ENCODE measurements at regions not wholly inside any gene's neighbourhood (a gene's known extent, or its start where the extent isn't known, plus 50 kb on each side); places are given as distances from the start of the nearest gene placed in this dataset.

- TF ChIP-seq E2F4 (IDR thresholded peaks at IDR 0.05; ENCODE audit: low read depth, low read length) = no peak
- no peak for TF ChIP-seq ATF2 (IDR thresholded peaks at IDR 0.05; ENCODE audit: low read length)
- TF ChIP-seq EZH2 (IDR thresholded peaks at IDR 0.05; ENCODE audit: borderline replicate concordance, control insufficient read depth, low read depth, low read length) = no peak
- TF ChIP-seq BCLAF1 (IDR thresholded peaks at IDR 0.05) = no peak
- TF ChIP-seq CTCF (IDR thresholded peaks at IDR 0.05 in 2 of 3, conservative IDR thresholded peaks at IDR 0.05 in 1 of 3; ENCODE audit: control insufficient read depth in 2 of 3, extremely low read depth in 1 of 3, insufficient read depth in 1 of 3, low read depth in 3 of 3, low read length in 3 of 3) = no peak
- TF ChIP-seq SIN3A (IDR thresholded peaks at IDR 0.05; ENCODE audit: low read depth, low read length) = no peak
- TF ChIP-seq IRF3 (IDR thresholded peaks at IDR 0.05) = no peak
Measured at GRCh38 chr2:88815697-88816096, 124.2 kb downstream of the RPIA start.
